ENCODE measurements at regions not wholly inside any gene's neighbourhood (a gene's known extent, or its start where the extent isn't known, plus 50 kb on each side); places are given as distances from the start of the nearest gene placed in this dataset.

DNA sequence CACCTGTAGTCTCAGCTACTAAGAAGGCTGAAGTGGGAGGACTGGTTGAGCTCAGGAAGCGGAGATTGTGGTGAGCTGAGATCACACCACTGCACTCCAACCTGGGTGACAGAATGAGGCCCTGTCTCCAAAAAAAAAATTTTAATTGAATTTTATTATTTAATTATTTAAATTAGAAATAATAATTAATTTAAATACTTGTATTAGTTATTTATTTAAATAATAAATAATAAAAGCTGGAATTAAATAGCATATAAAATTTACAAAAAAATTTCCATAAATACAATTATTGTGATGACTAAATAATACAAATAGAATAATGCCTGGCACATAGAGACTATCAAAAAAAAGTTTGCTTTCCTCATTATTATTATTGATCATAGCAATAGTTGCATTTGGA is 371.5 kb downstream of the KCNA4 start:
- no peak for TF ChIP-seq EZH2phosphoT487 (IDR thresholded peaks at IDR 0.05; ENCODE audit: borderline replicate concordance)
- TF ChIP-seq, protein P1, sequence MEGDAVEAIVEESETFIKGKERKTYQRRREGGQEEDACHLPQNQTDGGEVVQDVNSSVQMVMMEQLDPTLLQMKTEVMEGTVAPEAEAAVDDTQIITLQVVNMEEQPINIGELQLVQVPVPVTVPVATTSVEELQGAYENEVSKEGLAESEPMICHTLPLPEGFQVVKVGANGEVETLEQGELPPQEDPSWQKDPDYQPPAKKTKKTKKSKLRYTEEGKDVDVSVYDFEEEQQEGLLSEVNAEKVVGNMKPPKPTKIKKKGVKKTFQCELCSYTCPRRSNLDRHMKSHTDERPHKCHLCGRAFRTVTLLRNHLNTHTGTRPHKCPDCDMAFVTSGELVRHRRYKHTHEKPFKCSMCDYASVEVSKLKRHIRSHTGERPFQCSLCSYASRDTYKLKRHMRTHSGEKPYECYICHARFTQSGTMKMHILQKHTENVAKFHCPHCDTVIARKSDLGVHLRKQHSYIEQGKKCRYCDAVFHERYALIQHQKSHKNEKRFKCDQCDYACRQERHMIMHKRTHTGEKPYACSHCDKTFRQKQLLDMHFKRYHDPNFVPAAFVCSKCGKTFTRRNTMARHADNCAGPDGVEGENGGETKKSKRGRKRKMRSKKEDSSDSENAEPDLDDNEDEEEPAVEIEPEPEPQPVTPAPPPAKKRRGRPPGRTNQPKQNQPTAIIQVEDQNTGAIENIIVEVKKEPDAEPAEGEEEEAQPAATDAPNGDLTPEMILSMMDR (conservative IDR thresholded peaks at IDR 0.05; ENCODE audit: low read length) = no peak
- no peak overlapping the region for H3K4me2 ChIP-seq (ENCODE audit: low read depth, low read length, poor library complexity, severe bottlenecking)
- H3K79me2 ChIP-seq (ENCODE audit: insufficient read depth, low read length) = no peaks in the 10 kb centered on the region
- 0 out of 2 replicates have a peak, but pooled peaks cover 5% of the 10 kb centered on the region for H3K9me3 ChIP-seq (ENCODE audit: insufficient read depth, low read depth, low read length)
- no peaks in the 10 kb centered on the region for H3K27me3 ChIP-seq (ENCODE audit: insufficient read depth, low read length, poor library complexity, severe bottlenecking)
- no peaks in the 10 kb centered on the region for H3K36me3 ChIP-seq (ENCODE audit: insufficient read depth, low read length)
- H3K4me1 ChIP-seq (ENCODE audit: insufficient read depth, low read length, poor library complexity, severe bottlenecking) = no peaks in the 10 kb centered on the region
- no peak overlapping the region for H2AFZ ChIP-seq (ENCODE audit: low read length)
- no peak overlapping the region for H3K4me3 ChIP-seq (ENCODE audit: low read length, poor library complexity, severe bottlenecking)
- no peaks in the 10 kb centered on the region for H4K20me1 ChIP-seq (ENCODE audit: insufficient read depth, low read length, poor library complexity, severe bottlenecking)
- no peaks in the 10 kb centered on the region for H3K9me2 ChIP-seq (replicated peaks; ENCODE audit: low read depth, low read length)
- H3F3A ChIP-seq (ENCODE audit: low read depth) = no peaks in the 10 kb centered on the region
- no peak overlapping the region for H3K9ac ChIP-seq (ENCODE audit: low read depth, low read length, poor library complexity, severe bottlenecking)

DNA sequence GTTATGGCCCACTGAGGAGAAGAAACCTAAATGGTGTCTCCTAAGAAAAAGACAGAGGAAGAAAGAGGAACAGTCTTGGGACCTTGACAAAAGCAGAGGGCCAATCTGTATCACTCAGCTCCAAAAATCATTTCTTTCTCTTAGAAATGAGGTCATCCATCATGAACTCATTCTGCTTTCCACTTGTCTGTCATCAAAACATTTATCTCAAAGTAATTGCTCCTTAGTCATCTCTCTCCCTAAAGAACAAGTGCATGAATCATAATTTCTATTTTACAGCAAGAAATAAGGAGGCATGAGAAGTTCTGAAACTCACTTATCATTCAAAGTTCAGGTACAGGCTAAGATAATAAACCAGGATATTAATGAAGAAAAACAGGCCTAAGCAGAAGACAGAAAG is 375.6 kb downstream of the KCNA4 start:
- no peak for TF ChIP-seq EZH2phosphoT487 (IDR thresholded peaks at IDR 0.05; ENCODE audit: borderline replicate concordance)
- TF ChIP-seq, protein P1 (conservative IDR thresholded peaks at IDR 0.05; ENCODE audit: low read length) = no peak
- Histone ChIP-seq H3K4me2 (ENCODE audit: low read depth, low read length, poor library complexity, severe bottlenecking) (no peak overlapping the region), H4K20me1 (ENCODE audit: insufficient read depth, low read length, poor library complexity, severe bottlenecking) (no peaks in the 10 kb centered on the region), H3K27me3 (ENCODE audit: insufficient read depth, low read length, poor library complexity, severe bottlenecking) (no peaks in the 10 kb centered on the region), H3F3A (ENCODE audit: low read depth) (no peaks in the 10 kb centered on the region), H3K4me1 (ENCODE audit: insufficient read depth, low read length, poor library complexity, severe bottlenecking) (no peaks in the 10 kb centered on the region), H3K4me3 (ENCODE audit: low read length, poor library complexity, severe bottlenecking) (no peak overlapping the region), H3K36me3 (ENCODE audit: insufficient read depth, low read length) (no peaks in the 10 kb centered on the region), H3K9me2 (replicated peaks; ENCODE audit: low read depth, low read length) (no peaks in the 10 kb centered on the region), H2AFZ (ENCODE audit: low read length) (no peak overlapping the region), H3K79me2 (ENCODE audit: insufficient read depth, low read length) (no peaks in the 10 kb centered on the region), H3K9ac (ENCODE audit: low read depth, low read length, poor library complexity, severe bottlenecking) (no peak overlapping the region), H3K9me3 (ENCODE audit: insufficient read depth, low read depth, low read length) (no peaks in the 10 kb centered on the region)

DNA sequence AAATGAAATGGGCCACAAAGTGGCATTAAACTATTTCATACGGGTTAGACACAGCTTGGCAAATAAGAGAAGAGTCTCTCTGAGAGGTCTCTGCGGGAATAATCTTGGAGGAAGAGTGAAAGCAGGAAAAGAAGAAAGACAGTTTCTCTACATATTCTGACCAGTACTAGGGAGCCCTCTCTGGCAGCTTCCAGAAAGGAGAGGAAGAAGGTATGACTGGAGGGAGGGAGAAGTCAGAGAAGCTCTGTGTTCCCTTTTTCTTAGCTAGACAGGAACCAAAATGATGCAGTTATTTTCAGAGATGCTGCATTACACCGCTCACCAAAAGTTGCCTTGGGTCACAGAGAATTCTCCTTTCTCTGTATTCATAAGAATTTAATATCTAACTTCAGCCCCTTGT is 382.1 kb downstream of the KCNA4 start:
- Histone ChIP-seq H4K20me1 (ENCODE audit: insufficient read depth, low read length, poor library complexity, severe bottlenecking) (no peaks in the 10 kb centered on the region), H3K79me2 (ENCODE audit: insufficient read depth, low read length) (no peaks in the 10 kb centered on the region), H3K4me2 (ENCODE audit: low read depth, low read length, poor library complexity, severe bottlenecking) (no peak overlapping the region), H2AFZ (ENCODE audit: low read length) (no peak overlapping the region), H3F3A (ENCODE audit: low read depth) (no peaks in the 10 kb centered on the region), H3K27me3 (ENCODE audit: insufficient read depth, low read length, poor library complexity, severe bottlenecking) (no peaks in the 10 kb centered on the region), H3K9me3 (ENCODE audit: insufficient read depth, low read depth, low read length) (no peaks in the 10 kb centered on the region), H3K9me2 (replicated peaks; ENCODE audit: low read depth, low read length) (no peaks in the 10 kb centered on the region), H3K4me1 (ENCODE audit: insufficient read depth, low read length, poor library complexity, severe bottlenecking) (no peaks in the 10 kb centered on the region), H3K36me3 (ENCODE audit: insufficient read depth, low read length) (no peaks in the 10 kb centered on the region), H3K9ac (ENCODE audit: low read depth, low read length, poor library complexity, severe bottlenecking) (no peak overlapping the region), H3K4me3 (ENCODE audit: low read length, poor library complexity, severe bottlenecking) (no peak overlapping the region)
- TF ChIP-seq EZH2phosphoT487 (IDR thresholded peaks at IDR 0.05; ENCODE audit: borderline replicate concordance) = no peak
- TF ChIP-seq, protein P1 (conservative IDR thresholded peaks at IDR 0.05; ENCODE audit: low read length) = no peak

Measured in Loucy (cell line).